NCI-H446 (cell line): ENCODE measurements at regions not wholly inside any gene's neighbourhood (a gene's known extent, or its start where the extent isn't known, plus 50 kb on each side); places are given as distances from the start of the nearest gene placed in this dataset.

Experiments
- DNase-seq, 2 experiments: peaks; one replicate each; lab custom pipeline; 2025; lab: John Stamatoyannopoulos, UW

DNA sequence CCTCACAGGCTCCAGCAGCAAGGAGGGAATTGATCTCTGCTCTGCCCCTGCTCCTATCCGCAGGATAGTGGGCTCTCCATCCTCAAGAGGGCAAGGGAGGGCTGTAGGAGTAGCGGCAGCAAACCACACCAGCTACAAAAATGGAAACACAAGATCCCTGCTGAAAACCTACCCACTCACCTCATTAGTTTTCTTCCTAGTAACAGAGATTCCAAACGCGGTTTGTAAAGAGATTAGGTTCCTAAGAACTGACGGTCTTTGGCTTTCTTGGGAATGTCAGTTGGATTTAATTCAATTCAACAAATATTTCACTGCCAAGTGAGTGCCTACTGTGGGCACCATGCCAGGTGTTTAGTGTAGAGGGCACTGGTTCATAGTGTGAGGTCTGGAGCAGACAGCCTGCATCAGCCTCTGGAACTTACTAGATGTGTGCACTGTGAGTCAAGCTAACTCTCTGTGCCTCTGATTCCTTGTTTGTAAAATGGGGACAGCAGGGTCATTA, 84.7 kb downstream of the MRPL46 start:
- peak in 1 of 2 experiments; percentile 36 for DNase-seq

DNA sequence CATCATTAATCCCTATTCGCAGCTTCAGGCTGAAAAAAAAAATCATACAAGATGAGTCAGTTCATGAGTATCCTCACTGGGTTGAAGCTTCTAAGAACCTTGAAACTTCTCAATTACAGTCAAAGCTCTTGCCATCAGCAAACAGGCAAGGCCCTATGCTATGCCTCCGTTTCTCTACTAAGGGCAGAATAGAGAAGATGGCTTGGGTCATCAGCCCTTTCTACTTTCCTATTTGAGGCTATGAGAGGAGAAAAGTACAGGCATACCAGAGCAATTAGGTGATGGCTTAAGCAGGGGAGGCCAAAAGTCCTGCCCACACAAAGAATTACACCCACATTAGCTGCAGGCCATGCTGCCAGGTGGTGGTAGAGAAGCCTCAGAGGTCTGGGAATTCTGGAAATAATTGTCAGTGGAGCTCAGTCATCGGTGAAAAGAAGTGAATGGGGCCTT, 89.0 kb downstream of the MRPL46 start:
- no peak for DNase-seq

DNA sequence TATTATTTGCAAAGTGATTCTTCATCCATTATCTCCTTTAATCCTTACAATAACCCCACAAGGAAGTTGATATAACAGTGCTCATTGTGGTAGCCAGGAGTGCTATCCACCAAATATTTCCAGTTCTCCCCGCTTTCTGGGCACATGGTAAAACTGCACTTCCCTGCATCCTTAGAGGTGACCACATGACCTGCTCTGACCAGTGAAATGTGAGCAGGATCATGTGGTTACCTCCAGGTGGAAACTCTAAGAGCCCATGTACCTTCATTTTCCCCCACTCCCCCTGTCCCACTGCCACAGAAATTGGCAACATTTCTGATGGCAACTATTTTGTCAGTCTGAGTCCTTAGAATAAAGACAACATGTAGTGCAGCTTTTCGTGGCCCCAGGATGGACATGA, 89.7 kb downstream of the MRPL46 start:
- DNase-seq: no peak

DNA sequence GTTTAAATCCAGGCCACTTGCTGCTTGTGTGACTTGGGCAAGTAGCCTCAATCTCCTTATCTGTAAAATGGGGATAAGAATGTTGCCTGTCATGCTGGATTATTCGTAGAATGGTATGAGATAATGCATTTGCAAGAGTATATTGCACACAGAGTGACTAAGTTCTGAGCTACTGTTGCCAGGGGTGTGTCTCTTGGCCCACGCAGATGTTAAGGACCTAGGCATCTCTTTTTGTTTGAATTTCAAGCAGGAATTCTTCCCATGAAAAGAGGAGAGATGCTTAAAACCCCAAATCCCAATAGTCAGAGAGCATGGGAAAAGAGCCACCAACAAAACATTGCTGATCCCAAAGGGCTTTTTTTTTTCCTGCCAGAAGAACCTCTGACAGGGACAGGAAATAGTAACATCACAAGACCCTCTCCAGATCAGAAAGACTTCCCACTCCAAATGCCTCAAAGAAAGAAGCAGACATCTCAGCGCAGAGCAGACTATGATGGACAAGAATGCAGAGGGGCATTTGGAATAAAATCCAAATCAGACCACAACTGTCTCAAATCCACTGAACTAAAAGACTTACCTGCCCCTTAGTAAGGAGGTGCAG, 90.5 kb downstream of the MRPL46 start:
- DNase-seq: no peak

DNA sequence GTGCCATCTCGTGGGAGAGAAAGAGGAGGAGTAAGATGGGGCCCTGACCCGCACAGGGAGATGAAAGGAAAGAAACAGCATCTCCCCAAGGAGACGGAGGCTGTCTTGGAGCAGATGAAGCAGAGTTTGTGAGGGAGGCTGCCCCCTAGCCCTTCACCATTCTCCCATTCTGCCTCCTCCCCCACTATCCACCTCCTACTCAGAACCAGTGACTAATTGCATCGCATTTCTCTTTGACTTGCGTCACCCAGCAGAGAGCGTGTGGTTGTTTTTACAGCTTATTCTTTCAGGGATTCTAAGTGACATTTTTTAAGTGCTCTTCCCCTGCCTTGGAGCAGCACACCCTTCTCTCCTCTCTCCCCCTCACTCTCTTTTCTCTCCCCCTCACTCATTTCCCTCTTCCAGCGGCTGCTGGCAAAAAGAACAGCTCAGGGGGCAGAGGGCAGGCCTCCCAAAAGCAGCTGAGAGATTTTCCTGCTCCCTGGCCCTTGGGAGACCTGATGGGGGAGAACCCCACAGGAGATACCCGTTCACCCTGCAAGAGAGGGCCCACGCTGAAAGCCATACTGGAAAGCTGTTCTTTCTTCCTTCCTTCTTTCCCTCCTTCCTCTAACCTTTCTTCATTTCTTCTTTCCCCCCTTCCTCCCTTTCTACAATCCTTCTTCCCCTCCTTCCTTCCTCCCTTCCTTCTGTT, 91.8 kb downstream of the MRPL46 start:
- no peak for DNase-seq

DNA sequence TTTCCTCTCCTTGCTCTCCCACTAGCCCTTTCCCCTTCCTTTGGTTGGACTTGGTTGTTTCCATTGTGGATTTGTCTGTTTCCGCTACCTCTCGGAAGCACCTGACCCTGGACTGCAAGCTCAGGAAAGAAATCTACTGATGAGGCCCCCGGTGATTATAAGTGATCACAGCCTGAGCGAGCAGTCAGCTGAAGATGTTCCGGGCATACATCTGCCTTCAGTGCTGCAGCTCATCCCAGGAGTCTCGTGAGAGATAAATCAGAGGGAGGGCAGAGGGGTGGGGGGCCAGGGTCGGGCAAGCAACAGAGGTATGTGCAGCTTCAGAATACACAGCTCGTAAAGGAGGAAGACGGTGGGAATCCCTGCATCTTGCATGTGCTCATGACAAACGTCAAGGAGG, 102.1 kb downstream of the MRPL46 start:
- no peak for DNase-seq

DNA sequence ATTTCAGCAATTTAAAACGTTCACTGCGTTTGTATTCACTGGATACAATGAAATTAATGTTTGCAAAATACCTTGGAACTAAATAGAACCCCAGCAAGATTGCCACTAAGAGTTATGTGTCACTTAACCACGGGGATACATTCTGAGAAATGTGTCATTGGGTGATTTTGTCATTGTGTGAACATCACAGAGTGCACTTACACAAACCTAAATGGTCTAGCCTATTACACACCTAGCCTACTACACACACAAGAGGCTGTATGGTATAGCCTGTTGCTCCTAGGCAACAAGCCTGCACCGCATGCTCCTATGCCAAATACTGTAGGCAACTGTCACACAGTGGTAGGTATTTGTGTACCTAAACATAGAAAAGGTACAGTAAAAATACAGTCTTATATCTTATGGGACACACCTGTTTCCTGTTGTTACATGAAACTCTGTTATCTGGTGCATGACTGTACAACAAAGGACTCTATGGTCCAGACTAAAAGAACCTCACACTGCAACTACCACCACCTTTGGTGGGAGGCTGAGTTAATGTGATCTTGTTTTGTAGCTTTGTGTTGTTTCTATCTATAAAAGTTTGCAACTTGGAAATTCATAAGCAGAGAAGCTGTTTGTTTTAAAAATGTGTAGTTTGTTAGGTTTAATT, 92.2 kb upstream of the NTRK3 start:
- DNase-seq: no peak

DNA sequence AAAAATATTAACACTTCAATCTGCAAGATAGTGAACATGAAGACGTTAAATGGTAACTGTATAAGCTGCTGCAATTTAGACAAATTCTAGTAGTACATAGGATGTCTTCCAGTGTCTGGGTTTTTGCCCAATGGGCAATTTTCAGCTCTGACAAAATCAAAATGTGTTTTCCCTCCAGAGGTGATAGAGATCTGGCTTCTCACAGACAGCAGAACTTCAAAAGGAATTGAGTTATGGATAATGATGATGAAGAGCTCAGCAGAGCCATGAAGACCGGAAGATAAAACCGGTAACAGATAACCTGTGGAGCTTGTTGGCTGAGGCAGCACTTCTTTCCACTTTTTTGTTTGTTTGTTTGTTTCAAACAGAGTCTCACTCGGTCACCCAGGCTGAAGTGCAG, 89.4 kb upstream of the NTRK3 start:
- no peak for DNase-seq

DNA sequence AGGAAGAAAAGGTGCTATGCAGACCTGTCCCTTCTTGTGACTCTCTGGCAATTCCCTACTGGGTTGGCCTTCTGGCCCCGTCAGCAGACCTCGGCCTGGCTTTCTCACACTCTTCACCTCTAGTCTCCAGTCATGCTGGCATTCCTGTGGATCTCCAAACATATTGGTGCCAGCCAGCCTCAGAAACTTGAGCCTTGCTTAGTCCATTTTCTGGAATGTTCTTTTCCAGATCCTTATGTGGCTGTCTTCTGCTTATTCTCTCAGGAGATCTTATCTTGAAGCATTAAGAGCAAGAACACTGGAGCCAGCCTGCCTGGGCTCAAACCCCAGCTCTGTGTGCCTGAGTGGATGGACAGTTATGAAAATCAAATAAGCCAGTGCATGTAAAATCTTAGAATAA, 88.2 kb upstream of the NTRK3 start:
- no peak for DNase-seq

DNA sequence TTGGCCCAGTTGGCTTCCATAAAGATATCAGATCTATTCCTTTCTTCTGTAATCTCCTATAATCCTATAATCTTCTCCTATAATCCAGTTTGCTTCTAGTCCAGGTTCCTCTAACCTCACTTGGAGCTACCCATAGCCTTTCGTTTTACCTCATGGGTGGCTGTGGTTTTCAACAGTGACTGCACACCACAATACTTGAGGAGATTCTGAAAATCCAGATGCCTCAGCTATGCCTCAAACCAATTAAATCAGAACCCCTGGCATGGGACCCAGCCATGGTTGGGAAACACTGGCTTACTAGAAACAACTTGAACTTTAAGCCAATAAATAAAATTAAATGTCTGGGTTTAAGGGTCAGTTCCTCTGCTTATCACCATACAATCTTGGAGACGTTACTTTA, 86.1 kb upstream of the NTRK3 start:
- DNase-seq: no peak

DNA sequence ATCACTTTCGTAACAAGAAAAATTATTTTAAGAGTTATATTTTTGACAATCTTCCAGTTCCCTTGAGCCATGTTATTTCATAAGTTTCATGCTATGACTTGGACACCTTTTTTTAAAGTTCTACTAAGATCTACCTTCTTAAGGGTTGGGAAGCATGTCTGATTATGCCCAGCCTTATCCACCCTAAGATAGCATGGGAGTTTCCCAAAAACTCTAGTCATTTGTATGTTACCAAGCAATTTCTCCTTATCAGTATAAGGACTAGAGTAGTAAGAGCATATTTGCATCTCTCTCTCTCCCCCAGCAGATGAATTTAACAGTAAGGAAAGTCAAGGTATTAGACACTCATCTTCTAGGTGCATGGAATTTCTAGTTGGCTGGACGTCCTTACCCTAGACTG, 85.1 kb upstream of the NTRK3 start:
- no peak for DNase-seq

DNA sequence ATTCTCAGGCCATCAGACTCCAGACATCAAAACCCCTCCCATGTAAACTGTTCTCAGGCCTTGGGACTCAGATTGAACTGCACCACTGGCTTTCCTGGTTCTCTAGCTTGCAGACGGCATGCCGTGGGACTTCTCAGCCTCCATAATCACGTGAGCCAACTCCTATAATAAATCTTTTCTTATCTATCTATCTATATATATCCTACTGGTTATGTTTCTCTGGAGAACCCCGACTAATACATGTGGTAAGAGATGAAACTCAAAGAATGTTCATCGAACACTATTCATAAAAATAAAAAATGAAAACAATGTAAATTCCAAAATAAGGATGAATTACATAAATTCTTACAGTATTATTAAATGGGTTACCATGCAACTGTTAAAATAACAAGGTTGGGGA, 84.5 kb upstream of the NTRK3 start:
- no peak for DNase-seq

DNA sequence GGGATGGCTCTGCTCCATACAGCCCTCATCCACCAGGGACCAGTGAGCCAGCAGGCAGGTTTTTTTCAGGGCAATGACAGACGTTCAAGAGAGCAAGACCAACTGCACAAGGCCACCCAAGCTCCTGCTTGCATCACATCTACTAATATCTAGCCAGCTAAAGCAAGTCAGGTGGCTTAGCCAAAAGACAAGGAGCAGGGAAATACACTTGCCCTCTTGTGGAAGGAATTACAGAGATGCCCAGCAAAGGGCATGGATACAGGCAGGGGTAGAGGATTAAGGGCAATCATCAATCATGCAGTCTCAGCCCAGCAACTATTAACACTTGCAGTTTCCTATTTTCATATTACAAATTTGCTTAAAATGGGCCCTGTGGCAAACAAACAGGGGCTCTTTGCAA, 81.5 kb upstream of the NTRK3 start:
- DNase-seq: no peak

DNA sequence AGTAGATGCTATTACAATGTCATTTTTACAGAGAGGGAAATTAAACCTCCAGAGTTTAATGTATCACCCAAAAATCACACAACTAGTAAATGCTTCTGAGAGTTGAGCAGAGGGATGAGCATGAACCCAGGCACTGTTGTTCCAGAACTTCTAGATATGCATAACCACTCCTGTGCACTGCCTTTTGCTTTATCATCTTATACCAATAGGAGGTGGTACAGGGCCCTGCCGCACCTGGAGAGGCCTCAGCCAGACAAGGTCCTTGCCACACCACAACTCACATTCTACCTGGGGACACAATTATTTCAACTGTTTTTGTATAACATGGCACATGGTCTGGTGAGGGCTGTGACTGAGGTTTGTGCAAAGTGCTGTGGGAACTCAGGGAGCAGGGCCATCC, 78.5 kb upstream of the NTRK3 start:
- no peak for DNase-seq

DNA sequence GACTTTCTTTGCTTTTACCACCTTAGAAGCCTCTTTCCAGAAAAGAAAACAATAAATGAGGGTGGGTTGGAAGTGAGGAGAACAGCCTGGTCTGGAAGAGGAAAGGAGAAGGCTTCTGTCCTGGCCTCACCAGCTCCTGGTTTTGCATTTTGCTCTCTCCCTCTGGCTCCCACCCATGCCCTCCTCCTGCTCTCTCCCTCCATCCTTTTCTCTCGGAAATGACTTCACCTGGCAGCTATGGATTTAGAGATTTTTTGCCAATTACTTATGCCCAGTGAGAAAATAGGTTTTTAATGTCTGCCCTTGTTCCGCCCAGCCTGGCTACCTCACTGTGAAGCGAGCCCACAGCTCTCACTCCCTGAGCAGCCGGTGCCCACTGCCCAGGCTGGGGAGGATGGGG, 77.9 kb upstream of the NTRK3 start:
- no peak for DNase-seq

DNA sequence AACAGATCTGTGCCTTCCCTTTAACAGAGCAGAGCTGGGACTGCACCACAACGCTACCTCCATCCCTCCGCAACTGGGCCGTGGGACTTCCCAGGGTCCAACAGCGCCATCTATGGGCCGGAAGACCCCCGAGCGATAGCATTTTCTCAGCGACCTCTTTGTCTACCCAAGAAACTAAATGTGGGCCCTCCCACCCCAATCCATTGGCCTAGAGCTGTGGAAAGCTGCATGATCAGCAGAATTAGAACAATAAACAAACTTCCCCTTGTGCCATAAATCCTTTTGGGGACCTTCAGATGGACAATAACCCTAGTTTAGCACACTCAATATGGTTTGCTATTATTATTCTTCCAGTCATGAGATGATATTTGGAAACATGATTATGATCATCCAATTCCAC, 74.8 kb upstream of the NTRK3 start:
- peak; percentile 9 to 55 for DNase-seq

DNA sequence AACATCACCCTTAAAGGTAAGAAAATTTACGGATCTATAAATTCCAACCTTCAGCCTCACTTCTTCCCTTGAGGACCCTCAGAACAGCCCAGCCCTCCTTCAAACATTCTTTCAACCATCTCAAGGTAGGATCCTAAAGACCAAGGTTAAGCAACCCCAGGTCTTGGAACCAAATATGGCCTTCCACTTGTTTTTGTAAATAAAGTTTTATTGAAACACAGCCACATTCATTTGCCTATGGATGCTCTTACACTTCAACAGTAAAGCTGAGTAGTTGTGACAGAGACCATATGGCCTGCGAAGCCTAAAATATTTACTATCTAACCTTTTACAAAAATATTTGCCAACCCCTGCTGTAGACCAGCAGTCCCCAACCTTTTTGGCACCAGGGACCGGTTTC, 70.4 kb upstream of the NTRK3 start:
- DNase-seq: no peak

DNA sequence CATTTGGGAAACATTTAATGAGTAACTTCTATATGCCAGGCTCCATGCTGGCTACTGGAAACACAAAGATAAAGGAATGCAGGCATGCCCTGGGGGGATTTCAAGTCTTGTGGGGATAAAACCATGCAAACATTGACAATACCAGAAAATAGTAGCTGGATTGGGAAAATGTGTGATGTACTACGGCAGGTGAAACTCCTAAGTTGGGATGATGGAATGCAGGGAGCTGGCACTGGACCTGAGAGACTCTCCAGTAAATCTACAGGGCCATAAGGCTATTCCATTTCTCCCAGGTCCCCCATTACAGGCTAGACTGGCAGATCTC, 68.2 kb upstream of the NTRK3 start:
- DNase-seq: no peak

DNA sequence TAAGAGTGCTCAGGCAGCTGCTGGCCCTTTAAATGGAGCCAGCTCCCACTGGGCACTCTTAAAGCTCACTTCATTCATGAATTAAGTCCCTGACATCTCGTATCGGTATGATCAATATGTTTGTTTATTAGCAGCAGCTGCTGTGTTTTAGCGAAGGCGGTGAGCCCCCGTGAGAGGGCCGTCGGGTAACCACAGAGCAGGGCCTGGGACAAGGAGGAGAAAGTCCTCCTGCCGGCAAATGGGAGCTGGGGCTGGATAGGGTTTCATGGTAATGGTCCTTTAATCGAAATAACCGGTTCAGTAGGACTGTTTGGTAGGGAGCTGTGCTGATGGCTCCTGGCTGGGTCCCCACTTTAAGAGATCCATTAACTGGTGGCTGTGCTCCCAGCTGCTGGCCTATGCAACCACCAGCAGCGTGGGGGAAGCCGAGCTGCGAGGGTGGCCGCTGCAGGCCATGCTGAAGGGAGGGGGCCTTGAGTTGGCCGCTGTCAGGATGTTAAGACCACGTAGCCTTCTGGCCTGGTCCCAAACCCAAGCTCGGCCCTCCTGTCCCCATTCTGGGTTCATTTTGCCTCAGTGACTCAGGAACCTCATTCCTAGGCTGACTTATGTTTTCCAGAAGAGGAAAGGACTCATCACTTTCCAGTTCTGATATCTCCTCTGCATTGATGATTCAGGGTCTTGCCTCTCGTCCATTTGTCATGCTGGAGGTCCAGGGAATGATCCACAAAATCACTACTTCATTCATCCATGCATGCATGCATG, 67.6 kb upstream of the NTRK3 start:
- no peak for DNase-seq

DNA sequence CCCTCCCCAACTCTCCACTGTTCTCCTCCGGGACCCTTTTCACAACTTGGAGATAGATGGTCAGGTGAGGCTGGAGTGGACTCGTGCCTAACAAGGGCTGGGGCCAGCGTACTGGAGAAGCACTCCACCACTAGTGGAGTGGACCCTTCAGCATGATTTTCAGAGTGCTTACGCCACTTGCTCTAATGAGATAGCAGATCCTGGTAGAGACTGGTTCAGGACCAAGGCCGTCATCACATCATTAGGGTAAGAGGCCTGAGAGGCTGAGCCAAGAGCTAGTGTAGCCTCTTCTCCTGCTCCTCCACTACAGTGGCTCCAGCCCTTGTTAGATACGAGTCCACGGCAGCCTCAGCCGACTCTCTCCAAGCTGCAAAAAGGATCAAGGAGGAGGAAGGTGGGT, 66.9 kb upstream of the NTRK3 start:
- no peak for DNase-seq

DNA sequence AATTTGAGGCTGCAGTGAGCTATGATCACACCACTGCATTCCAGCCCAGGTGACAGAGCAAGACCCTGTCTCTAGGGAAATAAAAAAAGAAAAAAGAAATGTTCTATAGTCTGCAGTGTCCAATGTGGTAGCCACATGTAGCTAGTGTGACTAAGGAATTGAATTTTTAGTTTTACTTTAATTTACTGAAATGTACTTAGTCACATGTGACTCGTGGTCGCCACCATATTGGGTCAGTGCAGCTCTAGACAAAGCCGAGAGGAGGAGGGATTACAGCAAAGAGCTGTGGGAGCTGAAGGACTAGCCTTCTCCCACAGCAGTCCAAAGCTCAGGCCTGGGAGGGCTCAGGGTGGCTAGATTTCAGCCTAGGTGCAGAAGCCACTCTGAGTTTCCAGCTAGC, 65.9 kb upstream of the NTRK3 start:
- no peak for DNase-seq

DNA sequence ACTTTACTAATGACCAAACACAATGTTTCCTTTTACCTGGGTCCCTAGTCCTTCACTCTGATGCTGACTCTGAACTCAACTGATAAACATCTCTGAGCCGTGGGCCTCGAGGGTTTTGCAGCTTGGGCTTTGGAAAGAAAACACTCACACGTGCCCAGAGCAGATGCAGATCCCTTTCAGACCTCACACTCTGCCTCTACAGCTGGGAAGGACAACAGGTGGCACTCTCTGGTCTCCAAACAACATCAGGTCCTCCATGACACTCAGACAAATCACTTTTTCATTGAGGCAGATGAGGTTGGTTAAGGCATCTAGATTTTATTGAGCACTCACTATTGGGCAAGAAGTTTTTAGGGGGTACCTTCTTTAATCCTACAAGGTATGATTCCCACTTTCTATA, 64.7 kb upstream of the NTRK3 start:
- DNase-seq: no peak

DNA sequence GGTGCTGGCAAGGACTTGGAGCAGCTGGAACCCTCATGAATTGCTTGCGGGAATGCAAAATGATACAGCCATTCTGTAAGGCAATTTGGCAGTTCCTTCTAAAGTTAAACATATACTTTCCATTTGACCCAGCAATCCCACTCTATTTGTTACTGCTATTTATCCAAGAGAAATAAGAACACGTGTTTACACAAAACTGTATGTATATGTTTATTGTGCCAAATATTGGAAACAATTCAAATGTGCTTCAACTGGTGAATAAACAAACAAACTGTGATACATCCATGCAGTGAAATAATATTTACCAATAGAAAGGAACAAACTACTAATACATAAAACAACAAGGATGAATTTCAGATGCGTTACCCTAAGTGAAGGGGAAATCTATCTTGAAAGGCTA, 60.0 kb upstream of the NTRK3 start:
- DNase-seq: no peak
